H1 (cell line): ENCODE measurements at regions not wholly inside any gene's neighbourhood (a gene's known extent, or its start where the extent isn't known, plus 50 kb on each side); places are given as distances from the start of the nearest gene placed in this dataset.

Experiments
- CTCF ChIA-PET: fragments of 300-600 bp; sonication (Branson Sonifier 250); formaldehyde crosslinking; loops from one replicate; lab custom pipeline; 2021; ENCODE audit not compliant: partially characterized antibody; lab: Charles Lee
- POLR2A ChIA-PET: fragments of 300-600 bp; sonication (Branson Sonifier 250); formaldehyde crosslinking; loops from one replicate; lab custom pipeline; 2021; ENCODE audit warnings: inconsistent platforms; ENCODE audit not compliant: partially characterized antibody; lab: Charles Lee
- DNase-seq, 2 experiments: peaks; one replicate each; pipeline versions ENCODE4 v3.0.0 to v3.0.0-alpha.2; 2010 to 2022; ENCODE audit warnings: low spot score in 2 of 2, low read depth in 1 of 2, mixed read lengths in 1 of 2
- FAIRE-seq: peaks from 2 replicates; lab custom pipeline; 2011; peaks lifted over from hg19 to GRCh38; lab: Jason Lieb, UNC
- H2AFZ ChIP-seq: 2 replicates; pipeline ENCODE4 v1.8.1; 2012; ENCODE audit warnings: low read length, inconsistent platforms
- H2AK5ac ChIP-seq: 2 replicates; pipeline ENCODE4 v1.6.1; 2013; ENCODE audit warnings: low read depth, low read length
- H2BK120ac ChIP-seq: replicated peaks from 2 replicates; pipeline ENCODE3; 2013; ENCODE audit warnings: low read depth, low read length, inconsistent platforms
- H2BK12ac ChIP-seq: 2 replicates; pipeline ENCODE4 v1.6.1; 2013; ENCODE audit warnings: low read depth, low read length
- H2BK15ac ChIP-seq: 2 replicates; pipeline ENCODE4 v1.6.1; 2013; ENCODE audit warnings: low read length
- H2BK20ac ChIP-seq: 2 replicates; pipeline ENCODE4 v1.6.1; 2013; ENCODE audit warnings: low read length
- H2BK5ac ChIP-seq: 2 replicates; pipeline ENCODE4 v1.6.1; 2013; ENCODE audit warnings: low read depth, low read length
- H3K14ac ChIP-seq: 2 replicates; pipeline ENCODE4 v1.6.1; 2013; ENCODE audit warnings: inconsistent platforms; ENCODE audit not compliant: insufficient read length
- H3K18ac ChIP-seq: 2 replicates; pipeline ENCODE4 v1.6.1; 2013; ENCODE audit warnings: low read length; ENCODE audit errors: extremely low read depth
- H3K23ac ChIP-seq: 2 replicates; pipeline ENCODE4 v1.6.1; 2013; ENCODE audit warnings: inconsistent platforms; ENCODE audit not compliant: insufficient read length
- H3K23me2 ChIP-seq: 2 replicates; pipeline ENCODE4 v1.6.1; 2013; ENCODE audit warnings: low read depth, low read length
- H3K27ac ChIP-seq: 2 replicates; pipeline ENCODE4 v1.6.1; 2011; ENCODE audit warnings: low read depth, low read length, inconsistent platforms
- H3K27me3 ChIP-seq, 4 experiments: replicated peaks in 1 of 4; 1 replicate in 1 of 4; 2 replicates in 3 of 4; pipeline versions ENCODE4 v1.6.1 to v1.8.1; 2011 to 2013; ENCODE audit warnings: low read length in 3 of 4, mild to moderate bottlenecking in 3 of 4, inconsistent platforms in 2 of 4, mixed read lengths in 2 of 4, moderate library complexity in 1 of 4; ENCODE audit not compliant: control insufficient read depth in 3 of 4, insufficient read depth in 3 of 4; ENCODE audit errors: extremely low read depth in 1 of 4
- H3K36me3 ChIP-seq, 4 experiments: 2 replicates each; pipeline versions ENCODE4 v1.6.1 to v1.8.1; 2011 to 2013; ENCODE audit warnings: mild to moderate bottlenecking in 4 of 4, low read length in 3 of 4, moderate library complexity in 2 of 4, control low read depth in 1 of 4, inconsistent platforms in 1 of 4; ENCODE audit not compliant: insufficient read depth in 4 of 4, control insufficient read depth in 2 of 4
- H3K4ac ChIP-seq: replicated peaks from 2 replicates; pipeline ENCODE3; 2013; ENCODE audit warnings: low read length, low read depth, mixed read lengths, inconsistent platforms; ENCODE audit not compliant: insufficient read length
- H3K4me1 ChIP-seq, 4 experiments: replicated peaks in 1 of 4; 1 replicate in 1 of 4; 2 replicates in 3 of 4; pipeline versions ENCODE4 v1.6.1 to v1.8.1; 2011 to 2013; ENCODE audit warnings: low read length in 3 of 4, inconsistent platforms in 2 of 4, mixed read lengths in 1 of 4; ENCODE audit not compliant: insufficient read depth in 4 of 4, control insufficient read depth in 3 of 4
- H3K4me2 ChIP-seq, 2 experiments: 2 replicates each; pipeline versions ENCODE4 v1.6.1 to v1.8.1; 2011 to 2013; ENCODE audit warnings: low read depth in 2 of 2, low read length in 2 of 2, control low read depth in 1 of 2, inconsistent platforms in 1 of 2, mild to moderate bottlenecking in 1 of 2; ENCODE audit not compliant: insufficient read depth in 1 of 2
- H3K4me3 ChIP-seq, 4 experiments: fragments of 200-600, 300-600 bp in 1 of 4; sonication (generic), shearing (Covaris generic), sonication (Bioruptor Twin) in 1 of 4; 2 replicates each; pipeline versions ENCODE4 v1.5.1 to v1.8.1; 2011 to 2016; ENCODE audit warnings: low read length in 4 of 4, low read depth in 3 of 4, control low read depth in 2 of 4, inconsistent platforms in 2 of 4, mild to moderate bottlenecking in 2 of 4, mixed read lengths in 1 of 4, moderate library complexity in 1 of 4; ENCODE audit not compliant: insufficient read depth in 2 of 4; ENCODE audit errors: extremely low read depth in 1 of 4
- H3K56ac ChIP-seq: replicated peaks from 2 replicates; pipeline ENCODE3; 2013; ENCODE audit warnings: low read depth, mild to moderate bottlenecking, mixed read lengths, low read length, inconsistent platforms; ENCODE audit not compliant: insufficient read length
- H3K79me1 ChIP-seq: 2 replicates; pipeline ENCODE4 v1.6.1; 2013; ENCODE audit warnings: low read depth, low read length, control low read depth
- H3K79me2 ChIP-seq, 2 experiments: 2 replicates each; pipeline versions ENCODE4 v1.6.1 to v1.8.1; 2012 to 2013; ENCODE audit warnings: low read length in 2 of 2, mild to moderate bottlenecking in 2 of 2, inconsistent platforms in 1 of 2; ENCODE audit not compliant: insufficient read depth in 2 of 2, control insufficient read depth in 1 of 2
- H3K9ac ChIP-seq, 4 experiments: replicated peaks in 1 of 4; 1 replicate in 1 of 4; 2 replicates in 3 of 4; pipeline versions ENCODE4 v1.6.1 to v1.8.1; 2011 to 2013; ENCODE audit warnings: low read depth in 3 of 4, low read length in 3 of 4, control low read depth in 2 of 4, mild to moderate bottlenecking in 2 of 4, moderate library complexity in 2 of 4, inconsistent platforms in 1 of 4; ENCODE audit errors: extremely low read depth in 1 of 4
- H3K9me3 ChIP-seq, 2 experiments: 2 replicates each; pipeline versions ENCODE4 v1.6.1 to v1.8.1; 2012 to 2013; ENCODE audit warnings: mild to moderate bottlenecking in 2 of 2, moderate library complexity in 2 of 2, control low read depth in 1 of 2, inconsistent platforms in 1 of 2, low read depth in 1 of 2, low read length in 1 of 2, mixed read lengths in 1 of 2; ENCODE audit not compliant: insufficient read depth in 2 of 2
- H4K20me1 ChIP-seq, 2 experiments: replicated peaks in 1 of 2; 2 replicates each; pipeline versions ENCODE3 to v1.8.1; 2011 to 2013; ENCODE audit warnings: inconsistent platforms in 2 of 2, low read length in 2 of 2, mild to moderate bottlenecking in 1 of 2; ENCODE audit not compliant: insufficient read depth in 2 of 2, control insufficient read depth in 1 of 2
- H4K5ac ChIP-seq: 2 replicates; pipeline ENCODE4 v1.6.1; 2013; ENCODE audit warnings: low read length, low read depth, mixed read lengths, inconsistent platforms; ENCODE audit not compliant: insufficient read length
- H4K8ac ChIP-seq: 2 replicates; pipeline ENCODE4 v1.8.0; 2013; ENCODE audit warnings: mild to moderate bottlenecking, moderate library complexity, low read length, inconsistent platforms; ENCODE audit not compliant: insufficient read depth; ENCODE audit errors: extremely low read depth
- H4K91ac ChIP-seq: replicated peaks from 2 replicates; pipeline ENCODE3; 2013; ENCODE audit warnings: low read length, mixed read lengths, inconsistent platforms; ENCODE audit not compliant: insufficient read length
- BCL11A ChIP-seq, 2 experiments: IDR thresholded peaks; one replicate each; pipeline ENCODE4 v1.6.1; 2011; ENCODE audit warnings: low read depth in 2 of 2, low read length in 2 of 2, mild to moderate bottlenecking in 2 of 2
- CHD2 ChIP-seq: IDR thresholded peaks from 2 replicates; pipeline ENCODE4 v1.6.1; 2012; ENCODE audit warnings: low read length, improper control_type of control experiment
- EGR1 ChIP-seq: IDR thresholded peaks from 2 replicates; pipeline ENCODE4 v1.6.1; 2011; ENCODE audit warnings: low read depth, low read length, borderline replicate concordance
- EP300 ChIP-seq, 2 experiments: IDR thresholded peaks; 1 replicate in 1 of 2; 2 replicates in 1 of 2; pipeline ENCODE4 v1.6.1; 2011 to 2012; ENCODE audit warnings: low read depth in 2 of 2, low read length in 2 of 2, mild to moderate bottlenecking in 2 of 2, borderline replicate concordance in 1 of 2, inconsistent platforms in 1 of 2, moderate library complexity in 1 of 2
- KDM1A ChIP-seq: fragments of 200-600, 300-600 bp; sonication (generic); IDR thresholded peaks from 2 replicates; pipeline ENCODE4 v1.7.1; 2016; ENCODE audit warnings: mild to moderate bottlenecking, low read length, borderline replicate concordance
- KDM5A ChIP-seq: fragments of 200-600 bp; IDR thresholded peaks from 2 replicates; pipeline ENCODE4 v1.7.1; 2012; ENCODE audit warnings: mild to moderate bottlenecking, low read length, inconsistent platforms, mixed read lengths
- RBBP5 ChIP-seq: IDR thresholded peaks from 2 replicates; pipeline ENCODE4 v1.7.1; 2012; ENCODE audit warnings: low read depth, mild to moderate bottlenecking, inconsistent platforms, low read length, moderate library complexity, borderline replicate concordance
- SIN3A ChIP-seq, 2 experiments: IDR thresholded peaks in 1 of 2; conservative IDR thresholded peaks in 1 of 2; 2 replicates each; pipeline ENCODE4 v1.6.1; 2011 to 2012; ENCODE audit warnings: low read length in 2 of 2, improper control_type of control experiment in 1 of 2, low read depth in 1 of 2, mild to moderate bottlenecking in 1 of 2
- SIX5 ChIP-seq: IDR thresholded peaks from 2 replicates; pipeline ENCODE4 v1.6.1; 2011; ENCODE audit warnings: mild to moderate bottlenecking, low read depth, low read length
- SP4 ChIP-seq: IDR thresholded peaks from 2 replicates; pipeline ENCODE4 v1.6.1; 2012; ENCODE audit warnings: low read length, inconsistent platforms
- TBP ChIP-seq: IDR thresholded peaks from 2 replicates; pipeline ENCODE4 v1.6.1; 2011; ENCODE audit warnings: low read depth, low read length, improper control_type of control experiment
- WGBS, 2 experiments: shearing (Covaris generic) in 1 of 2; methylation state at CpG; one replicate each; pipeline versions ENCODE4 v1.1.6 to v1.1.7; 2013 to 2015; ENCODE audit warnings: low lambda C conversion rate in 2 of 2, mixed read lengths in 2 of 2, inconsistent platforms in 1 of 2, low coverage in 1 of 2, missing lambda C conversion rate in 1 of 2; ENCODE audit not compliant: insufficient replicate concordance in 2 of 2, insufficient coverage in 1 of 2, insufficient read length in 1 of 2; ENCODE audit errors: extremely low coverage in 1 of 2, missing lambda C conversion rate in 1 of 2; 5-methylcytosine and 5-hydroxymethylcytosine counted together
- TF ChIP-seq, protein P1 (sequence below): IDR thresholded peaks from 2 replicates; pipeline ENCODE4 v1.6.1; 2012; ENCODE audit warnings: inconsistent platforms

DNA sequence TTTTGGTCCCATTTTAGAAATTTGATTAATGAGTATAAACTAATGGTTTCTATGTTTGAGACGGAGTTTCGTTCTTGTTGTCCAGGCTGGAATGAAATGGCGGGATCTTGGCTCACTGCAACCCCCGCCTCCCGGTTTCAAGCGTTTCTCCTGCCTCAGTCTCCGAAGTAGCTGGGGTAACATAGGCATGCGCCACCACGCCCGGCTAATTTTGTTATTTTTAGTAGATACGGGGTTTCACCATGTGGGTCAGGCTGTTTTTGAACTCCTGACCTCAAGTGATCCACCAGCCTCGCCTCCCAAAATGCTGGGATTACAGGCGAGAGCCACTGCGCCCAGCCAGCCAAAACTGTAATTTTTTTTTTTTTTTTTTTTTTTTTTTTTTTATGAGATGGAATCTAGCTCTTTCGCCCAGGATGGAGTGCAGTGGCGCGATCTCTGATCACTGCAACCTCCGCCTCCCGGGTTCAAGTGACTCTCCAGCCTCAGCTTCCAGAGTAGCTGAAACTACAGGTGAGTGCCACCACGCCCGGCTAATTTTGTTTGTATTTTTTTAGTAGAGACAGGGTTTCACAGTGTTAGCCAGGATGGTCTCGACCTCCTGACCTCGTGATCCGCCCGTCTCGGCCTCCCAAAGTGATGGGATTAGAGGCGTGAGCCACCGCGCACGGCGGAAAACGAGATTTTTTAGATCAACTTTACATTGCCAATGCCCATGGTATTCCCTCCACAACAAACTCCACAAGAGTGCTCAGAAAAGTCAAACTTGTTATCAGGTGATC is 127.8 kb downstream of the HFE start:
- H2BK12ac ChIP-seq = no peak overlapping the region
- peak overlapping the region; percentile 80 to 95 for H3K4me2 ChIP-seq
- H3K23ac ChIP-seq = no peak overlapping the region
- H3K9ac ChIP-seq = peak overlapping the region; percentile 94 to 98 (median 96)
- no peaks in the 10 kb centered on the region for H3K27me3 ChIP-seq
- no peaks in the 10 kb centered on the region for H3K9me3 ChIP-seq
- DNase-seq = peak in 1 of 2 experiments; percentile 60
- H2BK120ac ChIP-seq = no peak overlapping the region
- peak overlapping the region; percentile 26 for H3K56ac ChIP-seq
- H4K91ac ChIP-seq = no peak overlapping the region
- H2BK20ac ChIP-seq = no peak overlapping the region
- ChIA-PET POLR2A (interaction anchor here (0.6 to 40.4 kb wide), 33 partner anchors 6 to 1678 kb away, joined by 3 to 2731 read pairs (median 23); a partner anchor contains a TSS), CTCF (interaction anchor here (0.6 to 2.2 kb wide), 9 partner anchors 9 to 169 kb away, joined by 3 to 14 read pairs (median 4); a partner anchor contains a TSS)
- no peaks in the 10 kb centered on the region for H3K79me1 ChIP-seq
- H3K14ac ChIP-seq = no peak overlapping the region
- H4K8ac ChIP-seq = no peak overlapping the region
- peak overlapping the region; percentile 87 to 98 (median 90) for H3K4me3 ChIP-seq
- no peak overlapping the region for H3K4ac ChIP-seq
- no peak overlapping the region for H4K5ac ChIP-seq
- H2AFZ ChIP-seq = no peak overlapping the region
- no peaks in the 10 kb centered on the region for H3K79me2 ChIP-seq
- H2BK15ac ChIP-seq = no peak overlapping the region
- H4K20me1 ChIP-seq = no peaks in the 10 kb centered on the region
- 38% methylated on average over 32 of the region's 32 CpGs; no CpG with 5 or more reads in 1 of the 2 experiments for WGBS, 2 experiments
- peak overlapping the region; percentile 32; the same call in 1 of the 2 replicates for H2AK5ac ChIP-seq
- no peak for FAIRE-seq
- H3K18ac ChIP-seq = peak overlapping the region; percentile 65; the same call in 1 of the 2 replicates
- peaks cover 10% of the 10 kb centered on the region for H3K23me2 ChIP-seq
- peaks cover 0 to 8% (median 0%) of the 10 kb centered on the region in 4 experiments; a peak in 2 of 7 replicates for H3K4me1 ChIP-seq
- H3K36me3 ChIP-seq = no peaks in the 10 kb centered on the region
- peak overlapping the region; percentile 99 for H2BK5ac ChIP-seq
- H3K27ac ChIP-seq = peak overlapping the region; percentile 93
- no peak for TF ChIP-seq BCL11A (IDR thresholded peaks at IDR 0.05; ENCODE audit: low read depth in 2 of 2, low read length in 2 of 2)
- TF ChIP-seq SP4 = 0 out of 2 replicates have a peak, but pooled peaks have one; percentile 39
- no peak for TF ChIP-seq EP300 (IDR thresholded peaks at IDR 0.05; ENCODE audit: borderline replicate concordance in 1 of 2, low read depth in 2 of 2, low read length in 2 of 2)
- TF ChIP-seq RBBP5 = 0 out of 2 replicates have a peak, but pooled peaks have one; percentile 21
- TF ChIP-seq SIX5 = no peak
- TF ChIP-seq, protein P1, sequence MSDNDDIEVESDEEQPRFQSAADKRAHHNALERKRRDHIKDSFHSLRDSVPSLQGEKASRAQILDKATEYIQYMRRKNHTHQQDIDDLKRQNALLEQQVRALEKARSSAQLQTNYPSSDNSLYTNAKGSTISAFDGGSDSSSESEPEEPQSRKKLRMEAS = no peak
- TF ChIP-seq EGR1 = no peak
- TF ChIP-seq SIN3A (conservative IDR thresholded peaks at IDR 0.05 in 1 of 2, IDR thresholded peaks at IDR 0.05 in 1 of 2; ENCODE audit: low read depth in 1 of 2, low read length in 2 of 2) = no peak
- TF ChIP-seq KDM5A = no peak
- no peak for TF ChIP-seq CHD2
- no peak for TF ChIP-seq KDM1A
- TF ChIP-seq TBP = 0 out of 2 replicates have a peak, but pooled peaks have one; percentile 11
